ENCODE measurements at regions not wholly inside any gene's neighbourhood (a gene's known extent, or its start where the extent isn't known, plus 50 kb on each side); places are given as distances from the start of the nearest gene placed in this dataset.

DNA sequence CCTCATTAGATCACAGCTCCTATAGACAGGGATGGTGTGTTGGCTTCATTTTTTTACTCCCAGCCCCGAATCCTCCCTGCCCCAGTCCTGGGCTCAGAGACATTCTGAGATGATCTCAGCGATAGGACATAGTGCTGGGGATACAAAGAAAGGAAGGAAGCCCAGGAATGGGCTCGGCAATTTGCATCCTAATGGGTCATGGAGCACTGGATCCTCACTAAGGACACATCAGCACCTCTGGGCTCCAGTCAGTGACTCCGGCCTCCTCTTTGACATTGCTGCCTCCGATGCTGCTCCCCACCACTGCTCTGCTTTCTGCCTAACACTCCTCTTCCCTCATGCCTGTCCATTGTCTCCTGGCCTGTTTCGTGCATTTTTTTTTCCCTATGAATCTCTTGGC is 489.1 kb downstream of the STK39 start:
- TF ChIP-seq, protein P1, sequence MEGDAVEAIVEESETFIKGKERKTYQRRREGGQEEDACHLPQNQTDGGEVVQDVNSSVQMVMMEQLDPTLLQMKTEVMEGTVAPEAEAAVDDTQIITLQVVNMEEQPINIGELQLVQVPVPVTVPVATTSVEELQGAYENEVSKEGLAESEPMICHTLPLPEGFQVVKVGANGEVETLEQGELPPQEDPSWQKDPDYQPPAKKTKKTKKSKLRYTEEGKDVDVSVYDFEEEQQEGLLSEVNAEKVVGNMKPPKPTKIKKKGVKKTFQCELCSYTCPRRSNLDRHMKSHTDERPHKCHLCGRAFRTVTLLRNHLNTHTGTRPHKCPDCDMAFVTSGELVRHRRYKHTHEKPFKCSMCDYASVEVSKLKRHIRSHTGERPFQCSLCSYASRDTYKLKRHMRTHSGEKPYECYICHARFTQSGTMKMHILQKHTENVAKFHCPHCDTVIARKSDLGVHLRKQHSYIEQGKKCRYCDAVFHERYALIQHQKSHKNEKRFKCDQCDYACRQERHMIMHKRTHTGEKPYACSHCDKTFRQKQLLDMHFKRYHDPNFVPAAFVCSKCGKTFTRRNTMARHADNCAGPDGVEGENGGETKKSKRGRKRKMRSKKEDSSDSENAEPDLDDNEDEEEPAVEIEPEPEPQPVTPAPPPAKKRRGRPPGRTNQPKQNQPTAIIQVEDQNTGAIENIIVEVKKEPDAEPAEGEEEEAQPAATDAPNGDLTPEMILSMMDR (conservative IDR thresholded peaks at IDR 0.05; ENCODE audit: low read length): no peak
- no peak for TF ChIP-seq EZH2phosphoT487 (IDR thresholded peaks at IDR 0.05; ENCODE audit: borderline replicate concordance, low read depth, low read length)
